ENCODE measurements at regions not wholly inside any gene's neighbourhood (a gene's known extent, or its start where the extent isn't known, plus 50 kb on each side); places are given as distances from the start of the nearest gene placed in this dataset.

DNA sequence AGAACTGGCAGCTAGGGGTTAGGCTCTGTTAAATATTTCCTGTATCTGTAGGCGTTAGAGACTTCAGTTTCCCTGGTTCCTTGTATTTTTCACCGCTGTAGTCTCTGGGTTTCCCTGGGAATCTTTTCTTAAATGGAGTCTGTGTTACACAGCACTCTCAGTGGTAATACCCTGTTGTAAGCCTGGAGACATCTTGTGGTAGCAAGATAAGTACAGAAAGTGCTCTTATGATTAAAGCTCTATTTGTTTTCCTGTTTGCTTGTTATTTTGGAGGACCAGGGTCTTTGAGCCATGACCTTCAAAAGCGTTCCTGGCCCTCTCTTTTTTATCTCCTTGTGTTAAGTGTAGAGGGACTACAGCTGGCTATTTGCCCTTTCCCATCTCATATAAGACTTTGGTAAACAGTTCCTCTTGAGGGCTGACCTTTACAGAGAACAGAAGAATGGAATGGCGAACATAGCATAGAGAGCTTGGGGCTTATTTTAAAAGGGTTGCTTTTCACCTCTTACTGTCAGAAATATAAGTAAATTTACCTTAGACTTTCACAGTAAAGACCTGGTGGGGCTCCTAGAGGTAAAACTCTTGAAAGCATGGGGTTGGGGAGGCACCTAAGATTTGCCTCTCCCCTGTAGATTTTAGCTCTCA lies 782.5 kb downstream of the FAT4 start:
- peak overlapping the region; percentile 14 for H3K27ac Mint-ChIP-seq (ENCODE audit: unreplicated experiment)
- H3K4me1 Mint-ChIP-seq, result no peaks in the 10 kb centered on the region
- no peaks in the 10 kb centered on the region for H3K27me3 Mint-ChIP-seq (ENCODE audit: low read depth)
- H3K4me3 Mint-ChIP-seq, result no peak overlapping the region
- H3K9me3 Mint-ChIP-seq, result peaks cover 5% of the 10 kb centered on the region
- DNase-seq (ENCODE audit: low read depth, low spot score), result no peak
- TF ChIP-seq, protein P1, sequence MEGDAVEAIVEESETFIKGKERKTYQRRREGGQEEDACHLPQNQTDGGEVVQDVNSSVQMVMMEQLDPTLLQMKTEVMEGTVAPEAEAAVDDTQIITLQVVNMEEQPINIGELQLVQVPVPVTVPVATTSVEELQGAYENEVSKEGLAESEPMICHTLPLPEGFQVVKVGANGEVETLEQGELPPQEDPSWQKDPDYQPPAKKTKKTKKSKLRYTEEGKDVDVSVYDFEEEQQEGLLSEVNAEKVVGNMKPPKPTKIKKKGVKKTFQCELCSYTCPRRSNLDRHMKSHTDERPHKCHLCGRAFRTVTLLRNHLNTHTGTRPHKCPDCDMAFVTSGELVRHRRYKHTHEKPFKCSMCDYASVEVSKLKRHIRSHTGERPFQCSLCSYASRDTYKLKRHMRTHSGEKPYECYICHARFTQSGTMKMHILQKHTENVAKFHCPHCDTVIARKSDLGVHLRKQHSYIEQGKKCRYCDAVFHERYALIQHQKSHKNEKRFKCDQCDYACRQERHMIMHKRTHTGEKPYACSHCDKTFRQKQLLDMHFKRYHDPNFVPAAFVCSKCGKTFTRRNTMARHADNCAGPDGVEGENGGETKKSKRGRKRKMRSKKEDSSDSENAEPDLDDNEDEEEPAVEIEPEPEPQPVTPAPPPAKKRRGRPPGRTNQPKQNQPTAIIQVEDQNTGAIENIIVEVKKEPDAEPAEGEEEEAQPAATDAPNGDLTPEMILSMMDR (conservative IDR thresholded peaks at IDR 0.05), result no peak
- no peaks in the 10 kb centered on the region for H3K36me3 Mint-ChIP-seq (ENCODE audit: low read depth)

DNA sequence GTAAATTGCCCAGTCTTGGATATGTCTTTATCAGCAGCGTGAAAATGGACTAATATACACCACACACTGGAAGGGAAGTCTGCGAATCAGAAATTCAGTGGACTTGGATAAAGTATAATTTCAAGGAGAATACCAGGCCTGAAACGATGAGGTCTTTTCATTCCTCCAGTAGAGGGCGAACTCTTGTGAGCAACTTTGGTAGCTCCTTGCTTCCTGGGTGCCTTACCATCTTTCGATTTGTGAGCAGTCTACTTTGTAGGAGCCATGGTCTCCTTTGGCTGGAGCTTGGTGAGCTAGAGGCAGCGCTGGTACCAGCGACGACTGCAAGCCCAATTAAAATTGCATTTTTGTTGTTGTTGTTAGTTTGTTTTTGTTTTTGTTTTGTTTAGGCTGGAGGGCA lies 791.9 kb downstream of the FAT4 start:
- H3K4me1 Mint-ChIP-seq, result no peaks in the 10 kb centered on the region
- peaks cover 3% of the 10 kb centered on the region for H3K36me3 Mint-ChIP-seq (ENCODE audit: low read depth)
- no peak for DNase-seq (ENCODE audit: low read depth, low spot score)
- H3K9me3 Mint-ChIP-seq, result peaks cover 12% of the 10 kb centered on the region
- no peak overlapping the region for H3K27ac Mint-ChIP-seq (ENCODE audit: unreplicated experiment)
- H3K4me3 Mint-ChIP-seq, result no peak overlapping the region
- TF ChIP-seq, protein P1 (conservative IDR thresholded peaks at IDR 0.05), result peak; percentile 38
- H3K27me3 Mint-ChIP-seq (ENCODE audit: low read depth), result no peaks in the 10 kb centered on the region

DNA sequence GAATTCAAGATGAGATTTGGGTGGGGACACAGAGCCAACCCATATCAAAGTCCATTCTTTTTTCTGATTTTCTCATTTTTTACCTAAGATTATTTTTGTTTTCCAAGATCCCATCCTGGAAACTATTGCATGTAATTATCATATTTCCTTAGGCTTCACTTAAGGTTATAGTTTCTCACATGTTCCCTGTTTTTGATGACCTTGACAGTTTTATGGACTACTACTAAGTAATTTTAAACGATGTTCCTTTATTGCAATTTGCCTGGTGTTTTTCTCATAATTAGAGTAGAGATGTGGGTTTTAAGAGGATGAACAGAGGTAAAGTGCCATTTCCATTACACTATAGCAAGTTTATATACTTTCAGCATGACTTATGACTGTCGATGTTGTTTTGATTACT lies 795.1 kb downstream of the FAT4 start:
- peaks cover 8% of the 10 kb centered on the region for H3K36me3 Mint-ChIP-seq (ENCODE audit: low read depth)
- no peaks in the 10 kb centered on the region for H3K4me1 Mint-ChIP-seq
- peaks cover 21% of the 10 kb centered on the region for H3K9me3 Mint-ChIP-seq
- no peak for DNase-seq (ENCODE audit: low read depth, low spot score)
- H3K27me3 Mint-ChIP-seq (ENCODE audit: low read depth), result no peaks in the 10 kb centered on the region
- TF ChIP-seq, protein P1 (conservative IDR thresholded peaks at IDR 0.05), result no peak
- no peak overlapping the region for H3K27ac Mint-ChIP-seq (ENCODE audit: unreplicated experiment)
- no peak overlapping the region for H3K4me3 Mint-ChIP-seq

DNA sequence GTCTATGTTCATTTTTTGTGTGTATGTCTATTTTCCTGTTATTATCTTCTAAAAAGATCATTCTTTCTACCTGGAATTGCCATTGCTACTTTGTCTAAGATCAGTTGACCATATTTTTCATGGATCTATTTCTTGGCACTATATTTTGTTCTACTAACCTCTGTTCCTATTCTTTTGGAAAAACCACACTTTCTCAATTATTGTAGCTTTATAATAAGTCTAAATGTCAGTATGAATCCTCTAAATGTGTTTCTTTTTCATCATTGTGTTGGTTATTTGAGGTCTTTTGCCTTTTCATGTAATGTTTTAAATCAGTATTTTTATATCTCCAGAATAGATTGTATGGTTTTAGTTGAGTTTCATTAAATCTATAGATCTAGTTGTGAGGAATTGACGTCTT lies 798.3 kb downstream of the FAT4 start:
- Mint-ChIP-seq H3K27ac (ENCODE audit: unreplicated experiment) (no peak overlapping the region), H3K4me1 (no peaks in the 10 kb centered on the region), H3K27me3 (ENCODE audit: low read depth) (no peaks in the 10 kb centered on the region), H3K4me3 (no peak overlapping the region), H3K36me3 (ENCODE audit: low read depth) (peaks cover 11% of the 10 kb centered on the region), H3K9me3 (peaks cover 37% of the 10 kb centered on the region)
- no peak for DNase-seq (ENCODE audit: low read depth, low spot score)
- TF ChIP-seq, protein P1 (conservative IDR thresholded peaks at IDR 0.05), result no peak

DNA sequence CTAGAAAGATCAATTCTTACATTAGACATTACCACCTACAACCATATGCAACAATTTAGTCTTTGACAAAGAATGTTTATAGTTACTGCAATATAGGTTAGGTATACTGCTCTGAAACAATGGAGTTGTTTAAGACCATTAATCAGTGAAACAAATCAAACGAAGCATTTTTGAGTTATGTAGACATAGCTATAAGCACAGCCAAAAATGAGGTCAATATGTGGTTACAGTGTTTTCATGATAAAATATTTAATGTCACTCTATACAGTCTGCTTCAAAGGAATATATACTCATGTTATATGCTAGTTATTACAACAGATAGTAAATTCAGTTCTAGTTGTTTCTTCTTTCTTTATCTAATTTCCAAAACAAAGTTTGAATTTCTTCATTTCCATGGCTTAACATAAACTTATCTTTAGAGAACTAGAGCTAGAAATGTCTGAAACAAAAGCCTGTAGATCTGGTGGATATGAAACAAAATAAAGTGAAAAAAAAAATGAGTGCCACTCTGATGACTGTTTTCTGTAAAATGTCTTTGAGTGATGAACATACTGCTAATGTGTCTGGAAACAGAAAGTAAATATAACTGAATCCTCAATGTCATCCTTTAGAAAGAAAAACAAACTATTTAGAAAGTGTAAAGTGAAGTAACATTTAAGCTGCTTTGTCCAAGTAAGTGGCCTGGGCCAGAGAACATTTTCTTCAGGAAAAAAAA lies 809.0 kb downstream of the FAT4 start:
- no peak overlapping the region for H3K27ac Mint-ChIP-seq (ENCODE audit: unreplicated experiment)
- peaks cover 4% of the 10 kb centered on the region for H3K36me3 Mint-ChIP-seq (ENCODE audit: low read depth)
- no peaks in the 10 kb centered on the region for H3K27me3 Mint-ChIP-seq (ENCODE audit: low read depth)
- TF ChIP-seq, protein P1 (conservative IDR thresholded peaks at IDR 0.05), result no peak
- peaks cover 5% of the 10 kb centered on the region for H3K9me3 Mint-ChIP-seq
- no peak overlapping the region for H3K4me3 Mint-ChIP-seq
- DNase-seq (ENCODE audit: low read depth, low spot score), result no peak
- no peaks in the 10 kb centered on the region for H3K4me1 Mint-ChIP-seq

All from neural crest cell (in vitro differentiated cells).